Gastroesophageal sphincter (tissue), 4 donors: ENCODE measurements at regions not wholly inside any gene's neighbourhood (a gene's known extent, or its start where the extent isn't known, plus 50 kb on each side); places are given as distances from the start of the nearest gene placed in this dataset.

Experiments
- ATAC-seq: fragments of 150-250 bp; one replicate; pipeline ENCODE4 v1.9.1; 2016; ENCODE audit warnings: mild to moderate bottlenecking, moderate library complexity
- H3K27ac ChIP-seq, 4 donors: fragments of 200-600 bp; sonication (generic) in 3 of 4; 1 replicate in 3 of 4; 2 replicates in 1 of 4; pipeline ENCODE4 v1.5.1; 2016 to 2019
- H3K27me3 ChIP-seq: fragments of 200-600 bp; sonication (generic); one replicate; pipeline ENCODE4 v1.5.1; 2019
- H3K36me3 ChIP-seq, 2 donors: fragments of 200-600 bp; sonication (generic); one replicate each; pipeline ENCODE4 v1.5.1; 2019; ENCODE audit warnings: control low read depth in 1 of 2
- H3K4me1 ChIP-seq, 3 donors: fragments of 200-600 bp; sonication (generic); 1 replicate in 2 of 3; 2 replicates in 1 of 3; pipeline ENCODE4 v1.5.1; 2016 to 2019; ENCODE audit warnings: control low read depth in 2 of 3
- H3K4me3 ChIP-seq, 2 donors: fragments of 200-600 bp; sonication (generic); one replicate each; pipeline ENCODE4 v1.5.1; 2019; ENCODE audit warnings: mild to moderate bottlenecking in 1 of 2, moderate library complexity in 1 of 2
- H3K9me3 ChIP-seq, 3 donors: fragments of 200-600 bp; sonication (generic); one replicate each; pipeline ENCODE4 v1.5.1; 2017 to 2019; ENCODE audit warnings: control low read depth in 2 of 3
- CTCF ChIP-seq, 4 experiments: fragments of 200-600 bp in 2 of 4; fragments of 450-650 bp in 2 of 4; sonication (generic) in 1 of 4; IDR thresholded peaks; one replicate each; pipeline ENCODE4 v1.5.1; 2017 to 2019; ENCODE audit warnings: antibody characterized with exemption in 4 of 4, mild to moderate bottlenecking in 2 of 4, moderate library complexity in 2 of 4
- EP300 ChIP-seq: sonication (generic); formaldehyde crosslinking; IDR thresholded peaks from one replicate; pipeline ENCODE4 v1.6.1; 2017; ENCODE audit warnings: antibody characterized with exemption, mild to moderate bottlenecking
- POLR2A ChIP-seq, 2 donors: fragments of 450-650 bp; IDR thresholded peaks; one replicate each; pipeline ENCODE4 v1.6.1; 2017; ENCODE audit warnings: antibody characterized with exemption in 2 of 2, mild to moderate bottlenecking in 2 of 2, moderate library complexity in 1 of 2
- POLR2AphosphoS5 ChIP-seq: sonication (generic); formaldehyde crosslinking; IDR thresholded peaks from one replicate; pipeline ENCODE4 v1.6.1; 2017; ENCODE audit warnings: antibody characterized with exemption
- WGBS, 2 donors: methylation state at CpG; one replicate each; pipeline ENCODE4 v1.1.5; 2018; ENCODE audit warnings: low coverage in 1 of 2; 5-methylcytosine and 5-hydroxymethylcytosine counted together

- H3K4me3 ChIP-seq, result no peak overlapping the region
- no peaks in the 10 kb centered on the region for H3K4me1 ChIP-seq
- WGBS, 2 donors, result 15% methylated on average over 3 of the region's 3 CpGs; no CpG with 5 or more reads in 1 of the 2 donors
- ATAC-seq, result no peak
- no peaks in the 10 kb centered on the region for H3K36me3 ChIP-seq
- no peaks in the 10 kb centered on the region for H3K27me3 ChIP-seq
- peaks cover 0 to 28% (median 0%) of the 10 kb centered on the region in 3 donors for H3K9me3 ChIP-seq
- H3K27ac ChIP-seq, result no peak overlapping the region
- TF ChIP-seq POLR2A (IDR thresholded peaks at IDR 0.05) (no peak), CTCF (IDR thresholded peaks at IDR 0.05) (no peak), POLR2AphosphoS5 (no peak), EP300 (no peak)
Measured at GRCh38 chr5:62982348-62982747, 403.7 kb downstream of the LRRC70 start.

- ATAC-seq, result no peak
- Histone ChIP-seq H3K4me3 (no peak overlapping the region), H3K27ac (no peak overlapping the region), H3K4me1 (no peaks in the 10 kb centered on the region), H3K27me3 (no peaks in the 10 kb centered on the region), H3K36me3 (no peaks in the 10 kb centered on the region), H3K9me3 (peaks cover 0 to 17% (median 0%) of the 10 kb centered on the region in 3 donors)
- WGBS, 2 donors, result 90 to 100% methylated on average over 1 of the region's 1 CpG
- TF ChIP-seq POLR2AphosphoS5 (no peak), CTCF (IDR thresholded peaks at IDR 0.05) (no peak), EP300 (no peak), POLR2A (IDR thresholded peaks at IDR 0.05) (no peak)
Measured at GRCh38 chr5:62980884-62981283, 402.3 kb downstream of the LRRC70 start.

- peaks cover 0 to 5% (median 0%) of the 10 kb centered on the region in 3 donors for H3K9me3 ChIP-seq
- no peaks in the 10 kb centered on the region for H3K36me3 ChIP-seq
- H3K27me3 ChIP-seq, result no peaks in the 10 kb centered on the region
- no peak overlapping the region for H3K27ac ChIP-seq
- H3K4me1 ChIP-seq, result no peaks in the 10 kb centered on the region
- 34 to 84% methylated on average over 2 to 4 of the region's 5 CpGs for WGBS, 2 donors
- no peak for TF ChIP-seq POLR2AphosphoS5
- TF ChIP-seq EP300, result no peak
- TF ChIP-seq POLR2A (IDR thresholded peaks at IDR 0.05), result no peak
- TF ChIP-seq CTCF (IDR thresholded peaks at IDR 0.05), result no peak
- no peak for ATAC-seq
- H3K4me3 ChIP-seq, result no peak overlapping the region
Measured at GRCh38 chr5:62979472-62979871, 400.9 kb downstream of the LRRC70 start.

- TF ChIP-seq POLR2A (IDR thresholded peaks at IDR 0.05) (no peak), POLR2AphosphoS5 (no peak), EP300 (no peak), CTCF (IDR thresholded peaks at IDR 0.05) (no peak)
- Histone ChIP-seq H3K4me3 (no peak overlapping the region), H3K36me3 (no peaks in the 10 kb centered on the region), H3K27me3 (no peaks in the 10 kb centered on the region), H3K4me1 (no peaks in the 10 kb centered on the region), H3K9me3 (no peaks in the 10 kb centered on the region), H3K27ac (no peak overlapping the region)
- 30 to 38% methylated on average over 3 to 4 of the region's 4 CpGs for WGBS, 2 donors
- ATAC-seq, result no peak
Measured at GRCh38 chr5:62977661-62978060, 399.0 kb downstream of the LRRC70 start.

- Histone ChIP-seq H3K27ac (no peak overlapping the region), H3K36me3 (no peaks in the 10 kb centered on the region), H3K4me3 (no peak overlapping the region), H3K9me3 (no peaks in the 10 kb centered on the region), H3K4me1 (no peaks in the 10 kb centered on the region), H3K27me3 (no peaks in the 10 kb centered on the region)
- TF ChIP-seq CTCF (IDR thresholded peaks at IDR 0.05) (no peak), EP300 (no peak), POLR2A (IDR thresholded peaks at IDR 0.05) (no peak), POLR2AphosphoS5 (no peak)
- no peak for ATAC-seq
- WGBS, 2 donors, result 21 to 24% methylated on average over 3 of the region's 3 CpGs
Measured at GRCh38 chr5:62974623-62975022, 396.0 kb downstream of the LRRC70 start.
